ENCODE measurements at regions not wholly inside any gene's neighbourhood (a gene's known extent, or its start where the extent isn't known, plus 50 kb on each side); places are given as distances from the start of the nearest gene placed in this dataset.

DNA sequence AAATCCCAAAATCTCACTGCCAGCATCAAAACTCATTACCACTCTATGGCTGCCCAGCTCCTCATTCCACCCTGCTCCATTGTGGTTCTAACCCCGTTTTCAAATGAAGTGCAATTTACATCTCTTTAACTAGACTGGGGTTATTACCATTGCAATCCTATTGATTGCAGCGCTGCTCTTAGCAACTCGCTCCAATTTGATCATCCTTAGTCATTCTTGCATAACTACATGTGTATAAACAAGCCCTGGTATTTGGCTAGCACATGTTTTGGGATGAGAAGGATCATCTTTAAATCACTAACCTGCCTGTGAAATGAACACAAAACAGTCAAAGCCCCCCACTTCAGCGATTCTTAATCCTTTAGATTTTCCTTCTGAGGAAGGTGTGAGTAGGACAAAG, 340.1 kb upstream of the PPARGC1A start:
- TF ChIP-seq EZH2phosphoT487 (IDR thresholded peaks at IDR 0.05), result no peak
- TF ChIP-seq, protein P1, sequence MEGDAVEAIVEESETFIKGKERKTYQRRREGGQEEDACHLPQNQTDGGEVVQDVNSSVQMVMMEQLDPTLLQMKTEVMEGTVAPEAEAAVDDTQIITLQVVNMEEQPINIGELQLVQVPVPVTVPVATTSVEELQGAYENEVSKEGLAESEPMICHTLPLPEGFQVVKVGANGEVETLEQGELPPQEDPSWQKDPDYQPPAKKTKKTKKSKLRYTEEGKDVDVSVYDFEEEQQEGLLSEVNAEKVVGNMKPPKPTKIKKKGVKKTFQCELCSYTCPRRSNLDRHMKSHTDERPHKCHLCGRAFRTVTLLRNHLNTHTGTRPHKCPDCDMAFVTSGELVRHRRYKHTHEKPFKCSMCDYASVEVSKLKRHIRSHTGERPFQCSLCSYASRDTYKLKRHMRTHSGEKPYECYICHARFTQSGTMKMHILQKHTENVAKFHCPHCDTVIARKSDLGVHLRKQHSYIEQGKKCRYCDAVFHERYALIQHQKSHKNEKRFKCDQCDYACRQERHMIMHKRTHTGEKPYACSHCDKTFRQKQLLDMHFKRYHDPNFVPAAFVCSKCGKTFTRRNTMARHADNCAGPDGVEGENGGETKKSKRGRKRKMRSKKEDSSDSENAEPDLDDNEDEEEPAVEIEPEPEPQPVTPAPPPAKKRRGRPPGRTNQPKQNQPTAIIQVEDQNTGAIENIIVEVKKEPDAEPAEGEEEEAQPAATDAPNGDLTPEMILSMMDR (IDR thresholded peaks at IDR 0.05), result no peak

Data from neural progenitor cell (in vitro differentiated cells).